Panc1 (cell line): ENCODE measurements at regions not wholly inside any gene's neighbourhood (a gene's known extent, or its start where the extent isn't known, plus 50 kb on each side); places are given as distances from the start of the nearest gene placed in this dataset.

ENCODE experiments used
- ATAC-seq: fragments of 200-7000 bp; cut with Tn5 transposase; 2 replicates; pipeline ENCODE4 v1.9.1; 2020; ENCODE audit warnings: mild to moderate bottlenecking, moderate library complexity
- BruUV-seq: library from RNA; stranded (reverse); fragments of 400-500 nt; replicated peaks from 2 replicates; lab custom pipeline; 2021; lab: Mats Ljungman, UMichigan
- CTCF ChIA-PET: fragments of 300-600 bp; sonication (Branson Sonifier 250); formaldehyde crosslinking; loops from one replicate; lab custom pipeline; 2022; ENCODE audit warnings: antibody characterized with exemption; lab: Charles Lee
- POLR2A ChIA-PET: fragments of 300-600 bp; sonication (Branson Sonifier 250); formaldehyde crosslinking; loops from one replicate; lab custom pipeline; 2022; ENCODE audit warnings: antibody characterized with exemption; lab: Charles Lee
- DNase-seq: peaks from one replicate; pipeline ENCODE4 v3.0.0-alpha.2; 2010; ENCODE audit warnings: low read depth, low spot score
- H3K27ac ChIP-seq: 2 replicates; pipeline ENCODE4 v1.5.1; 2011; ENCODE audit warnings: mild to moderate bottlenecking, low read length, inconsistent platforms
- H3K27me3 ChIP-seq: fragments of 200-500 bp; sonication (Bioruptor generic); 2 replicates; pipeline ENCODE4 v1.6.0; 2014; ENCODE audit warnings: low read length, inconsistent platforms; ENCODE audit not compliant: control insufficient read depth, insufficient read depth
- H3K36me3 ChIP-seq: fragments of 200-500 bp; sonication (Bioruptor generic); 2 replicates; pipeline ENCODE4 v1.5.1; 2014; ENCODE audit warnings: inconsistent platforms, mild to moderate bottlenecking, low read length, moderate library complexity; ENCODE audit not compliant: control insufficient read depth, insufficient read depth
- H3K4me1 ChIP-seq: 2 replicates; pipeline ENCODE4 v1.5.1; 2011; ENCODE audit warnings: inconsistent platforms, mild to moderate bottlenecking, low read length, moderate library complexity; ENCODE audit not compliant: control insufficient read depth, insufficient read depth
- H3K4me3 ChIP-seq, 2 experiments: 2 replicates each; pipeline ENCODE4 v1.5.1; 2011 to 2012; ENCODE audit warnings: low read depth in 2 of 2, low read length in 2 of 2, mild to moderate bottlenecking in 2 of 2, inconsistent platforms in 1 of 2, moderate library complexity in 1 of 2
- H3K9me3 ChIP-seq: fragments of 200-500 bp; sonication (Bioruptor generic); 2 replicates; pipeline ENCODE4 v1.5.1; 2014; ENCODE audit warnings: low read depth, mild to moderate bottlenecking, inconsistent platforms, low read length, moderate library complexity; ENCODE audit not compliant: control insufficient read depth, insufficient read depth
- POLR2AphosphoS5 ChIP-seq: IDR thresholded peaks from 2 replicates; pipeline ENCODE4 v1.6.1; 2012; ENCODE audit warnings: mild to moderate bottlenecking, low read depth, low read length, moderate library complexity
- SIN3A ChIP-seq: IDR thresholded peaks from 2 replicates; pipeline ENCODE4 v1.6.1; 2012; ENCODE audit warnings: low read depth, mild to moderate bottlenecking, low read length, moderate library complexity, borderline replicate concordance; ENCODE audit not compliant: insufficient read depth
- TCF7L2 ChIP-seq: IDR thresholded peaks from 2 replicates; pipeline ENCODE4 v1.6.1; 2011; ENCODE audit warnings: mild to moderate bottlenecking, low read depth, low read length, inconsistent platforms
- in situ Hi-C: cut with HindIII; loops from 2 replicates; pipeline ENCODE4 v1.10.0; 2016; ENCODE audit warnings: low sequenced_read_pairs, low pct_unique_long_range_greater_than_20kb
- intact Hi-C: fragments of 100-400 bp; cut with micrococcal nuclease; formaldehyde crosslinking; loops from one replicate; pipeline ENCODE4 v1.10.0; 2022; ENCODE audit not compliant: unreplicated experiment
- TF ChIP-seq, protein P1 (sequence below): fragments of 450-650 bp; IDR thresholded peaks from 2 replicates; pipeline ENCODE4 v1.5.1; 2017; ENCODE audit warnings: mild to moderate bottlenecking
- TF ChIP-seq, protein P2 (sequence below), 2 experiments: IDR thresholded peaks; 2 replicates each; pipeline ENCODE4 v1.6.1; 2011 to 2012; ENCODE audit warnings: low read depth in 2 of 2, control low read depth in 1 of 2, low read length in 1 of 2, mild to moderate bottlenecking in 1 of 2, moderate library complexity in 1 of 2; ENCODE audit not compliant: insufficient read depth in 1 of 2

DNA sequence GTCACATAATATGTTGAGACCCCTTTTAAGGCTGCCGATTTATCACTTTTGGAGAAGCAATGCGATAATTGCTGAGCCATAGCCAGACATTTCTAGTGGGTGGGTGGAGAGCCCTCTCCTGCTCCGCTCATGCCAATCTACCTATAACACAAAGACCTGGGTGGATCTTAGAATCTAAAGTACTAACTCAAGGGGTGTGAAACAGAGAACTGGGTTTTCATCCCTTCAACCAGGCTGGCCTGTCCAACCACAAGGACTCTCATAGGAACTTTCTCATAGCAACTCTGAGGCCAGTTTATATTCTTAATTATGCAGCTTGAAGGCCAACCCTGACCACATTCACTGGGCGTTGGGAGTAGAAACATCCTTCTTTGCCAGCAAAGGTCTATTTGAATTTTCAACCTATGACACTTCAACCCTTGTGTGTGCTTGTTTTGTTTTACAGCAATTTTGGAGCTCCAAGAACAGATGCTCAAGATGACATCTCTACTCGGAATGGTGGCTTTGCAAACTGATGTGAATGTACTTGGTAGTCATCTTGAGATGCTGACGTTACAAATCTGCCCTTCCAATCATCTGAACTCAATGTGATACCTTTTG lies 1198.2 kb upstream of the AUTS2 start:
- no peak overlapping the region for H3K27ac ChIP-seq
- ChIA-PET POLR2A (no interaction called here), CTCF (no interaction called here)
- intact Hi-C loops (no loop called here), in situ Hi-C loops (no loop called here)
- TF ChIP-seq TCF7L2, result no peak
- ATAC-seq, result no peak
- DNase-seq, result no peak
- no peak overlapping the region for H3K4me3 ChIP-seq
- H3K36me3 ChIP-seq, result no peaks in the 10 kb centered on the region
- H3K27me3 ChIP-seq, result no peaks in the 10 kb centered on the region
- no TSS peak for BruUV-seq
- H3K4me1 ChIP-seq, result no peaks in the 10 kb centered on the region
- no peaks in the 10 kb centered on the region for H3K9me3 ChIP-seq

DNA sequence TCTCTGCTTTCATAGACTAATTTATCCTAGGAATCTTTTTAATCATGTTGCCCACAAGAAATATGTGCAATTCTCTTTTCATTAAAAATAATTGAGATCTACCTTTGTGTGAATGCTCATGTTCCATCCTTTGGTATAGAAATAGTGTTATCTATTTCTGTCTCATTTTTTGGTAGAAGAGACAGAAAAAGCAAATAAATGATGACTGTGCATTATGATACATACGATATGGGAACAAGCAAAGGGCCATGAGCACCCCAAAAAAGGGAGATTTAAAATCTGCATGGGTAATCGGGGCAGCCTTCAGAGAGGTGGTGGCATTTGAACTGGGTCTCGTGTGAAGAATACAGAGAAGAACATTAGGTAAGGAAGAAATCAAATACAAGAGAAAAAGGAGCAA lies 1197.5 kb upstream of the AUTS2 start:
- DNase-seq, result no peak
- Histone ChIP-seq H3K36me3 (no peaks in the 10 kb centered on the region), H3K27ac (no peak overlapping the region), H3K27me3 (no peaks in the 10 kb centered on the region), H3K4me1 (no peaks in the 10 kb centered on the region), H3K4me3 (no peak overlapping the region), H3K9me3 (no peaks in the 10 kb centered on the region)
- CTCF ChIA-PET, result no interaction called here
- in situ Hi-C loops, result no loop called here
- TF ChIP-seq, protein P1, sequence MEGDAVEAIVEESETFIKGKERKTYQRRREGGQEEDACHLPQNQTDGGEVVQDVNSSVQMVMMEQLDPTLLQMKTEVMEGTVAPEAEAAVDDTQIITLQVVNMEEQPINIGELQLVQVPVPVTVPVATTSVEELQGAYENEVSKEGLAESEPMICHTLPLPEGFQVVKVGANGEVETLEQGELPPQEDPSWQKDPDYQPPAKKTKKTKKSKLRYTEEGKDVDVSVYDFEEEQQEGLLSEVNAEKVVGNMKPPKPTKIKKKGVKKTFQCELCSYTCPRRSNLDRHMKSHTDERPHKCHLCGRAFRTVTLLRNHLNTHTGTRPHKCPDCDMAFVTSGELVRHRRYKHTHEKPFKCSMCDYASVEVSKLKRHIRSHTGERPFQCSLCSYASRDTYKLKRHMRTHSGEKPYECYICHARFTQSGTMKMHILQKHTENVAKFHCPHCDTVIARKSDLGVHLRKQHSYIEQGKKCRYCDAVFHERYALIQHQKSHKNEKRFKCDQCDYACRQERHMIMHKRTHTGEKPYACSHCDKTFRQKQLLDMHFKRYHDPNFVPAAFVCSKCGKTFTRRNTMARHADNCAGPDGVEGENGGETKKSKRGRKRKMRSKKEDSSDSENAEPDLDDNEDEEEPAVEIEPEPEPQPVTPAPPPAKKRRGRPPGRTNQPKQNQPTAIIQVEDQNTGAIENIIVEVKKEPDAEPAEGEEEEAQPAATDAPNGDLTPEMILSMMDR, result no peak
- no peak for TF ChIP-seq TCF7L2
- TF ChIP-seq, protein P2, sequence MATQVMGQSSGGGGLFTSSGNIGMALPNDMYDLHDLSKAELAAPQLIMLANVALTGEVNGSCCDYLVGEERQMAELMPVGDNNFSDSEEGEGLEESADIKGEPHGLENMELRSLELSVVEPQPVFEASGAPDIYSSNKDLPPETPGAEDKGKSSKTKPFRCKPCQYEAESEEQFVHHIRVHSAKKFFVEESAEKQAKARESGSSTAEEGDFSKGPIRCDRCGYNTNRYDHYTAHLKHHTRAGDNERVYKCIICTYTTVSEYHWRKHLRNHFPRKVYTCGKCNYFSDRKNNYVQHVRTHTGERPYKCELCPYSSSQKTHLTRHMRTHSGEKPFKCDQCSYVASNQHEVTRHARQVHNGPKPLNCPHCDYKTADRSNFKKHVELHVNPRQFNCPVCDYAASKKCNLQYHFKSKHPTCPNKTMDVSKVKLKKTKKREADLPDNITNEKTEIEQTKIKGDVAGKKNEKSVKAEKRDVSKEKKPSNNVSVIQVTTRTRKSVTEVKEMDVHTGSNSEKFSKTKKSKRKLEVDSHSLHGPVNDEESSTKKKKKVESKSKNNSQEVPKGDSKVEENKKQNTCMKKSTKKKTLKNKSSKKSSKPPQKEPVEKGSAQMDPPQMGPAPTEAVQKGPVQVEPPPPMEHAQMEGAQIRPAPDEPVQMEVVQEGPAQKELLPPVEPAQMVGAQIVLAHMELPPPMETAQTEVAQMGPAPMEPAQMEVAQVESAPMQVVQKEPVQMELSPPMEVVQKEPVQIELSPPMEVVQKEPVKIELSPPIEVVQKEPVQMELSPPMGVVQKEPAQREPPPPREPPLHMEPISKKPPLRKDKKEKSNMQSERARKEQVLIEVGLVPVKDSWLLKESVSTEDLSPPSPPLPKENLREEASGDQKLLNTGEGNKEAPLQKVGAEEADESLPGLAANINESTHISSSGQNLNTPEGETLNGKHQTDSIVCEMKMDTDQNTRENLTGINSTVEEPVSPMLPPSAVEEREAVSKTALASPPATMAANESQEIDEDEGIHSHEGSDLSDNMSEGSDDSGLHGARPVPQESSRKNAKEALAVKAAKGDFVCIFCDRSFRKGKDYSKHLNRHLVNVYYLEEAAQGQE (IDR thresholded peaks at IDR 0.05; ENCODE audit: insufficient read depth in 1 of 2, low read depth in 2 of 2, low read length in 1 of 2), result no peak
- TF ChIP-seq SIN3A, result no peak
- TF ChIP-seq POLR2AphosphoS5, result no peak
- no peak for ATAC-seq
- POLR2A ChIA-PET, result interaction anchor here (0.7 kb wide), 1 partner anchor 699 kb away, joined by 3 read pairs; no protein-coding TSS in a partner anchor
- BruUV-seq, result no TSS peak
- intact Hi-C loops, result no loop called here

DNA sequence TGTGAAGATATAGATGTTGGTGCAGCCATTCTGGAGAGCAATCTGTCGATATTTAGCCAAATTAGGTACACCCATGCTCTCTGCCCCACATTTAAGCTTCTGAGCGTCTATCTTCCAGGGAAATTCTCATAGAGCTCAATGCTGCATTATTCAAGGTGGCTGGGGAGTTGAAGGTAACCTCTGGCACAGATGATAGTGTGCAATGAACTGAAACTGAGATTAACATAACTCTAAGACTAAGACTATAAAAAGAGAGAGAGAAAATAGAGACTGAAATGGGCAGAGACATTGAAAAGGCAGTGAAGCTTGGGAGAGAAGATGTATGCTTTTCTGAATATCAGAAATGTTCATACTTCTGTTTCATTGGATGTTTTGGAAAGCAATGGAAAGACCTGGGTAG lies 1197.0 kb upstream of the AUTS2 start:
- TF ChIP-seq POLR2AphosphoS5, result no peak
- TF ChIP-seq, protein P1, result no peak
- Histone ChIP-seq H3K4me3 (no peak overlapping the region), H3K27ac (no peak overlapping the region), H3K4me1 (no peaks in the 10 kb centered on the region), H3K36me3 (no peaks in the 10 kb centered on the region), H3K9me3 (no peaks in the 10 kb centered on the region), H3K27me3 (no peaks in the 10 kb centered on the region)
- ChIA-PET CTCF (no interaction called here), POLR2A (interaction anchor here (0.7 kb wide), 1 partner anchor 699 kb away, joined by 3 read pairs; no protein-coding TSS in a partner anchor)
- DNase-seq (no peak), ATAC-seq (no peak)
- in situ Hi-C loops, result no loop called here
- intact Hi-C loops, result no loop called here
- BruUV-seq, result no TSS peak
